ENCODE measurements at regions not wholly inside any gene's neighbourhood (a gene's known extent, or its start where the extent isn't known, plus 50 kb on each side); places are given as distances from the start of the nearest gene placed in this dataset.

DNA sequence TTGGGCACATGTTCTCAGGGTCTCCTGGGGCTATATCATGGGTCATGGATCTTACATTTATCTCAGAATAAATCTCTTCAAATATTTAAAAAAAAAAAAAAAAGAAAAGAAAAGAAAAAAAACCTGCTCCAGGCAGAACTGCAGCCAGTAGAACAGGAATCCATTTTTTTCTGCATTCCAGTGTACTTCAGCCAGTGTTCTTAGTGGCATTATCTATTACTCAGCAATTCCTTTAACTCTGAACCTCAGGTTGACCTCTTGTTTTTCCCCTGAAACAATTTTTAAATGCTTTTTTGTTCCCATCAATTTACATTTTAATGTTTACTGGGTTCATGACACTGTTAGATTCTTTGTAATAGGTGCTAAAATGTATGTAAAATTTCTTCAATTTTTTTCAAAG lies 66.7 kb upstream of the STXBP6 start:
- Histone ChIP-seq H3K27ac (ENCODE audit: insufficient read length, low read depth, low read length) (no peak overlapping the region), H3K79me2 (ENCODE audit: insufficient read depth, low read length) (no peaks in the 10 kb centered on the region)

More for the DNA sequence above, 66.7 kb upstream of the STXBP6 start:
- Histone ChIP-seq H2BK120ac (ENCODE audit: low read depth, low read length, poor library complexity, severe bottlenecking) (no peak overlapping the region), H3K9ac (ENCODE audit: extremely low read depth, insufficient read length, low read length) (no peak overlapping the region), H3T11ph (ENCODE audit: low read length) (no peak overlapping the region), H3K18ac (ENCODE audit: insufficient read length, low read depth, low read length) (no peak overlapping the region), H3K14ac (ENCODE audit: insufficient read depth, low read length) (no peak overlapping the region), H3K9me3 (ENCODE audit: control insufficient read depth, low read depth, low read length) (no peaks in the 10 kb centered on the region), H4K91ac (ENCODE audit: insufficient read length, low read depth, low read length) (no peak overlapping the region), H3K4me2 (ENCODE audit: insufficient read depth, insufficient read length, low read length) (no peak overlapping the region), H4K5ac (ENCODE audit: insufficient read length, low read depth, low read length) (no peak overlapping the region), H3K4ac (ENCODE audit: low read depth, low read length) (no peak overlapping the region), H2BK15ac (ENCODE audit: low read depth, low read length) (no peak overlapping the region), H4K8ac (replicated peaks; ENCODE audit: insufficient read length, low read depth, low read length) (no peak overlapping the region), H3K23ac (ENCODE audit: insufficient read length, low read depth, low read length) (no peak overlapping the region), H3K27me3 (ENCODE audit: insufficient read depth, low read length) (no peaks in the 10 kb centered on the region), H2AFZ (ENCODE audit: low read length) (no peak overlapping the region), H2BK20ac (ENCODE audit: low read depth, low read length, poor library complexity, severe bottlenecking) (no peak overlapping the region), H2BK12ac (ENCODE audit: insufficient read length, low read depth, low read length) (no peak overlapping the region), H3K56ac (ENCODE audit: insufficient read length, low read depth, low read length) (no peak overlapping the region), H3K23me2 (ENCODE audit: insufficient read length, low read depth, low read length, poor library complexity, severe bottlenecking) (no peaks in the 10 kb centered on the region), H2AK5ac (ENCODE audit: insufficient read length, low read length) (no peak overlapping the region), H3K4me1 (ENCODE audit: insufficient read depth, low read length) (no peaks in the 10 kb centered on the region), H4K20me1 (ENCODE audit: control insufficient read depth, insufficient read depth, insufficient read length) (no peaks in the 10 kb centered on the region), H2BK5ac (ENCODE audit: insufficient read length, low read length) (no peak overlapping the region), H3K79me1 (ENCODE audit: insufficient read depth, low read depth, low read length, poor library complexity, severe bottlenecking) (no peaks in the 10 kb centered on the region)
- DNase-seq = no peak
- H3K27me3 Mint-ChIP-seq (ENCODE audit: low read depth) = no peaks in the 10 kb centered on the region
- no peak overlapping the region for H3K4me3 Mint-ChIP-seq
- H3K4me1 Mint-ChIP-seq = no peaks in the 10 kb centered on the region
- peaks cover 3% of the 10 kb centered on the region in 2 experiments; a peak in 2 of 5 replicates for H3K9me3 Mint-ChIP-seq
- H3K27ac Mint-ChIP-seq = no peak overlapping the region
- no peaks in the 10 kb centered on the region for H3K36me3 Mint-ChIP-seq (ENCODE audit: insufficient read depth in 1 of 3, low read depth in 3 of 3)
- TF ChIP-seq CTCF (conservative IDR thresholded peaks at IDR 0.05) = no peak
